Heart left ventricle (tissue), 16 donors: ENCODE measurements at regions not wholly inside any gene's neighbourhood (a gene's known extent, or its start where the extent isn't known, plus 50 kb on each side); places are given as distances from the start of the nearest gene placed in this dataset.

Experiments used
- ATAC-seq, 4 donors: fragments of 200-7000 bp; cut with Tn5 transposase; one replicate each; pipeline ENCODE4 v1.9.1; 2020 to 2022; ENCODE audit warnings: moderate library complexity in 4 of 4, mild to moderate bottlenecking in 3 of 4, moderate number of reproducible peaks in 1 of 4
- DNase-seq, 5 donors: peaks; one replicate each; pipeline ENCODE4 v3.0.0-alpha.2; 2020
- H3K27ac ChIP-seq, 12 donors: fragments of 200-600 bp; sonication (generic) in 4 of 12; one replicate each; pipeline versions ENCODE4 v1.5.0 to v1.8.0; 2016 to 2022; ENCODE audit warnings: mild to moderate bottlenecking in 2 of 12
- H3K27me3 ChIP-seq, 9 donors: fragments of 200-600 bp; sonication (generic) in 2 of 9; one replicate each; pipeline versions ENCODE4 v1.5.1 to v1.8.0; 2016 to 2022; ENCODE audit warnings: mild to moderate bottlenecking in 3 of 9
- H3K36me3 ChIP-seq, 9 donors: fragments of 200-600 bp; sonication (generic) in 2 of 9; one replicate each; pipeline versions ENCODE4 v1.5.0 to v1.8.0; 2018 to 2022; ENCODE audit warnings: mild to moderate bottlenecking in 2 of 9
- H3K4me1 ChIP-seq, 12 donors: fragments of 200-600 bp; sonication (generic) in 4 of 12; one replicate each; pipeline versions ENCODE4 v1.5.0 to v1.8.0; 2016 to 2022; ENCODE audit warnings: mild to moderate bottlenecking in 3 of 12
- H3K4me3 ChIP-seq, 12 donors: fragments of 200-600 bp; sonication (generic) in 4 of 12; one replicate each; pipeline versions ENCODE4 v1.5.0 to v1.8.0; 2017 to 2022; ENCODE audit warnings: mild to moderate bottlenecking in 9 of 12, moderate library complexity in 4 of 12
- H3K9me3 ChIP-seq, 12 donors: fragments of 200-600 bp; sonication (generic) in 4 of 12; one replicate each; pipeline versions ENCODE4 v1.5.0 to v1.8.0; 2016 to 2022; ENCODE audit warnings: mild to moderate bottlenecking in 1 of 12
- POLR2A ChIP-seq, 2 donors: fragments of 450-650 bp; IDR thresholded peaks; one replicate each; pipeline ENCODE4 v1.6.1; 2017; ENCODE audit warnings: antibody characterized with exemption in 2 of 2, mild to moderate bottlenecking in 2 of 2, moderate library complexity in 2 of 2
- WGBS, 4 donors: extraction: QIAGEN DNeasy Blood & Tissue Kit in 2 of 4; methylation state at CpG; one replicate each; pipeline versions ENCODE4 v1.1.5 to v1.1.7; 2013 to 2018; 5-methylcytosine and 5-hydroxymethylcytosine counted together
- intact Hi-C, 10 donors: fragments of 100-400 bp; cut with DNase I; formaldehyde crosslinking; loops; one replicate each; pipeline versions ENCODE4 v1.11.1 to v1.14.2; 2022
- TF ChIP-seq, protein P1 (sequence below), 12 donors: fragments of 200-600 bp; sonication (generic) in 4 of 12; IDR thresholded peaks; one replicate each; pipeline versions ENCODE4 v1.5.0 to v1.8.0; 2018 to 2022; ENCODE audit warnings: antibody characterized with exemption in 12 of 12, mild to moderate bottlenecking in 5 of 12
- donor health status: ischemic (EF 13 %, LVEDD 7.1; RV severe dilation, severe dysfunction).
- donor health status: healthy with polysubstance abuse.
- donor health status: DM: no; HTN: yes; CAD: no.
- donor health status: DM: no; HTN: no; CAD: no.
- donor health status: ischemic (EF 25% LVEDD 6.9; RV normal size, moderate dysfunction).
- donor health status: ischemic (EF 25% LVEDD 5.7; RV mildly dilated, moderate dysfunction).
- donor health status: healthy.
- donor health status: DM: yes; HTN: yes; CAD: no.
- donor health status: ischemic (EF 35%, LVEDD 5.7; RV mildly dilated, moderate dysfunction).
- donor health status: nonischemic (EF 11% LVEDD 7.7; RV severe dilation, severe dysfunction).
- donor health status: DM: yes; HTN: yes; CAD: no.
- donor health status: PGD.
- donor health status: ischemic (EF 29% LVEDD 5.4; RV normal size, mild dysfunction).
- donor health status: nonischemic (EF 23%, LVEDD 6.1; RV moderate dilation, normal function).

DNA sequence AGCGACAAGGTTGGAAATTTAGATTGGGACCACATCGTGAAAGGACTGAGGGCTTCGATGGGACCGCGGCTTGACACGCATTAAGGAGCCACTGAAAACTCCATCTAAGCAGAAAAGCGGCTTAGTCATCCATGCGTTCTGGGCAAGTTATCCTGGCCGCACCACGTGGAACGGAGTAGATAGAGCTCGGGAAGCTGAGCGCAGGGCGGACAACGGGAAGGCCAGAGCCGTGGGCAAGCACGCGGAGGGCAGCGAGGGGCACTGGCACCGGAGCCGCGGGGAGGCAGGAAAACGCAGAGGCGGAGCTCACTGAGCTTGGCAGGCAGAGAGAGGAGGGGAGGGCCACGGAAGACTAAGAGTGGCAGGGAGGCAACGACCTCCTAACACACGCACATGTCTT lies 61.3 kb upstream of the VGLL4 start:
- 80 to 87% (median 86%) methylated on average over 27 of the region's 27 CpGs for WGBS, 4 donors
- H3K4me1 ChIP-seq = peaks cover 0 to 5% (median 0%) of the 10 kb centered on the region in 12 donors
- peaks cover 0 to 7% (median 2%) of the 10 kb centered on the region in 12 donors for H3K9me3 ChIP-seq
- no peaks in the 10 kb centered on the region for H3K27me3 ChIP-seq
- H3K27ac ChIP-seq = no peak overlapping the region
- TF ChIP-seq, protein P1, sequence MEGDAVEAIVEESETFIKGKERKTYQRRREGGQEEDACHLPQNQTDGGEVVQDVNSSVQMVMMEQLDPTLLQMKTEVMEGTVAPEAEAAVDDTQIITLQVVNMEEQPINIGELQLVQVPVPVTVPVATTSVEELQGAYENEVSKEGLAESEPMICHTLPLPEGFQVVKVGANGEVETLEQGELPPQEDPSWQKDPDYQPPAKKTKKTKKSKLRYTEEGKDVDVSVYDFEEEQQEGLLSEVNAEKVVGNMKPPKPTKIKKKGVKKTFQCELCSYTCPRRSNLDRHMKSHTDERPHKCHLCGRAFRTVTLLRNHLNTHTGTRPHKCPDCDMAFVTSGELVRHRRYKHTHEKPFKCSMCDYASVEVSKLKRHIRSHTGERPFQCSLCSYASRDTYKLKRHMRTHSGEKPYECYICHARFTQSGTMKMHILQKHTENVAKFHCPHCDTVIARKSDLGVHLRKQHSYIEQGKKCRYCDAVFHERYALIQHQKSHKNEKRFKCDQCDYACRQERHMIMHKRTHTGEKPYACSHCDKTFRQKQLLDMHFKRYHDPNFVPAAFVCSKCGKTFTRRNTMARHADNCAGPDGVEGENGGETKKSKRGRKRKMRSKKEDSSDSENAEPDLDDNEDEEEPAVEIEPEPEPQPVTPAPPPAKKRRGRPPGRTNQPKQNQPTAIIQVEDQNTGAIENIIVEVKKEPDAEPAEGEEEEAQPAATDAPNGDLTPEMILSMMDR (IDR thresholded peaks at IDR 0.05) = no peak
- TF ChIP-seq POLR2A (IDR thresholded peaks at IDR 0.05) = no peak
- peaks cover 0 to 27% (median 6%) of the 10 kb centered on the region in 9 donors for H3K36me3 ChIP-seq
- DNase-seq = no peak
- no peak overlapping the region for H3K4me3 ChIP-seq
- ATAC-seq = no peak
- intact Hi-C loops = no loop called here

DNA sequence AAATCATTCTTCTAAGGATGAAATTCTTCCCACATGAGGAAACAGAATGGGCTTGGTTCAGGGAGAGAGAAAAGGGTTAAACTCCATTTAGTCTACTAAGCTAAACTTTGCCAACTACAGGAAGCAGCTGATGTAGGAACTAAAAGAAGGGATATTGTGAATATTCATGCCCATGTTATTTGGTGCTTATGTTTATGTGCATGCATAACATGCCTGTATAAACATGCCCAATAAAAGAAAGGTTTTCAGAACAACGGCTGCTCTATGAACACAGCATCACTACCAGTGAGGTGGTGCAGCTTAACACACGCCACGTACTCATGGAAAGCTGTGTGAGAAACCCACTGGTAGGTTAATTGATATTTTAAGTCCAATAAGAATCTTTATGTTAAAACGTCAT lies 59.4 kb upstream of the VGLL4 start:
- no peak for TF ChIP-seq POLR2A (IDR thresholded peaks at IDR 0.05)
- TF ChIP-seq, protein P1 (IDR thresholded peaks at IDR 0.05) = no peak
- H3K36me3 ChIP-seq = peaks cover 0 to 43% (median 6%) of the 10 kb centered on the region in 9 donors
- intact Hi-C loops = no loop called here
- H3K27me3 ChIP-seq = no peaks in the 10 kb centered on the region
- no peak overlapping the region for H3K4me3 ChIP-seq
- peaks cover 0 to 5% (median 0%) of the 10 kb centered on the region in 12 donors for H3K4me1 ChIP-seq
- H3K9me3 ChIP-seq = no peaks in the 10 kb centered on the region
- DNase-seq = no peak
- ATAC-seq = no peak
- 84 to 90% (median 88%) methylated on average over 4 of the region's 4 CpGs for WGBS, 4 donors
- H3K27ac ChIP-seq = no peak overlapping the region

DNA sequence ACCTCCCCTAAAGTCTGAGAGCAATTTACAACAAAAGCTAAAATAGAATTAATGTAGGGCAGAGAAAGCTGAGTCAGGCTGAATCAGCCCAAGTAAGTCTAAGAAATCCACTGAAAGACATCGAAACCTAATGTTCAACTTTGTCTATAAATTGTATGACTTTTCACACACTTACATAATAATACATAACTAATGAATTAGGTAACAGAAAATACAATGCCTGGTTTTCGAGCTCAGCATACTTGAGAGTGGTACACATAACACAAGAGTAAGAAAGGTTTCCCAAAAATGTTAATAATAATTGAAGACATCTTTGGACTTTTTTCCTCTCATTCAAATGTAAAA lies 55.3 kb upstream of the VGLL4 start:
- 93 to 97% (median 96%) methylated on average over 2 of the region's 2 CpGs for WGBS, 4 donors
- Histone ChIP-seq H3K36me3 (peaks cover 0 to 49% (median 6%) of the 10 kb centered on the region in 9 donors), H3K27ac (no peak overlapping the region), H3K9me3 (no peaks in the 10 kb centered on the region), H3K4me1 (peaks cover 0 to 7% (median 0%) of the 10 kb centered on the region in 12 donors), H3K4me3 (no peak overlapping the region), H3K27me3 (no peaks in the 10 kb centered on the region)
- ATAC-seq (no peak), DNase-seq (no peak)
- TF ChIP-seq POLR2A (IDR thresholded peaks at IDR 0.05) = no peak
- TF ChIP-seq, protein P1 (IDR thresholded peaks at IDR 0.05) = no peak
- intact Hi-C loops = no loop called here

DNA sequence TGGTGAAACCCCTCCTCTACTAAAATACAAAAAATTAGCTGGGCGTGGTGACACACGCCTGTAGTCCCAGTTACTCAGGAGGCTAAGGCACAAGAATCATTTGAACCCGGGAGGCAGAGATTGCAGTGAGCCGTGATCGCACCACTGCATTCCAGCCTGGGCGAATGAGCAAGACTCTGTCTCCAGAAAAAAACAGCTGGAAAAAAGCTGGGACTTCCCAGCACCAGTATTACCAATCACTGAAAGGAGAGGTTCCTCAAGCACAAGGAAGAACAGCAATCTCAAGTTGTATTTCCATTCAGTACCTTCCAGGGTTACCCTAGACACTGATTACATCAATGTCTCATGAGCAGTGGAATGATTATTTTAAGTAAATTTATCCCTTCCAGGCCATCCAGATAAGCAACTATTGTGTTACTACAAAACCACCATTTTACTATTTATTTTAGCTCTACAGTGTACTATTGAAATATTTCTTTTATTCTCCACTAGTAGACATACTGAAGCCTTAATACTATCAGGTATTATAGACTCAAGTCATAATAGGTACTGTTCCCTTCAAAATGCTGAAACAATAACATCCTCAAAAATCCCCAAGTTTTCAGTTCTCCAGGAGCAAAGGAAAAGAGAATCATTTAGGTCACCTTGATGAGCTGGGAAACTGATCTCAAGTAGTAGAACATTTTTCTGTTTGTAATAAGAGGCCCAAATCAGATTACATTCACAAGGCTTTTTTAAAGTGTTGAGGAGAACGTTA lies 54.8 kb upstream of the VGLL4 start:
- ATAC-seq = no peak

More for the DNA sequence above, 54.8 kb upstream of the VGLL4 start:
- Histone ChIP-seq H3K27ac (no peak overlapping the region), H3K9me3 (no peaks in the 10 kb centered on the region), H3K4me1 (peaks cover 0 to 7% (median 0%) of the 10 kb centered on the region in 12 donors), H3K4me3 (no peak overlapping the region), H3K27me3 (no peaks in the 10 kb centered on the region), H3K36me3 (peaks cover 0 to 49% (median 6%) of the 10 kb centered on the region in 9 donors)
- no peak for DNase-seq
- intact Hi-C loops = no loop called here
- TF ChIP-seq POLR2A (IDR thresholded peaks at IDR 0.05) = no peak
- TF ChIP-seq, protein P1 (IDR thresholded peaks at IDR 0.05) = no peak
- 96 to 98% (median 97%) methylated on average over 7 of the region's 7 CpGs for WGBS, 4 donors
